GM19043 (cell line): ENCODE measurements at regions not wholly inside any gene's neighbourhood (a gene's known extent, or its start where the extent isn't known, plus 50 kb on each side); places are given as distances from the start of the nearest gene placed in this dataset.

Experiments
- ATAC-seq: cut with Tn5 transposase; IDR thresholded peaks from one replicate; pipeline ENCODE4 v1.9.1; 2021; ENCODE audit warnings: low read depth; ENCODE audit not compliant: unreplicated experiment

- no peak for ATAC-seq
These were observed 1006.5 kb downstream of the DIAPH3 start for GRCh38 chr13:59157181-59157580.

- ATAC-seq: no peak
These were observed 997.6 kb downstream of the DIAPH3 start for GRCh38 chr13:59166174-59166573.

GRCh38 chr13:59172076-59172475, 991.7 kb downstream of the DIAPH3 start:
- no peak for ATAC-seq

- ATAC-seq: no peak
These were observed 987.0 kb downstream of the DIAPH3 start for GRCh38 chr13:59176775-59177174.

- no peak for ATAC-seq
These were observed 985.4 kb downstream of the DIAPH3 start for GRCh38 chr13:59178344-59178743.

- no peak for ATAC-seq
These were observed 981.5 kb downstream of the DIAPH3 start for GRCh38 chr13:59182241-59182640.

- no peak for ATAC-seq
These were observed 966.3 kb downstream of the DIAPH3 start for GRCh38 chr13:59197397-59197796.

GRCh38 chr13:59201841-59202240, 961.9 kb downstream of the DIAPH3 start:
- ATAC-seq: no peak

- ATAC-seq: no peak
These were observed 959.9 kb downstream of the DIAPH3 start for GRCh38 chr13:59203855-59204254.

- ATAC-seq: no peak
These were observed 958.2 kb downstream of the DIAPH3 start for GRCh38 chr13:59205501-59205900.

- no peak for ATAC-seq
These were observed 955.1 kb downstream of the DIAPH3 start for GRCh38 chr13:59208405-59209195.

GRCh38 chr13:59210543-59210942, 953.2 kb downstream of the DIAPH3 start:
- ATAC-seq: no peak

- no peak for ATAC-seq
These were observed 952.1 kb downstream of the DIAPH3 start for GRCh38 chr13:59211606-59212005.

- no peak for ATAC-seq
These were observed 934.3 kb downstream of the DIAPH3 start for GRCh38 chr13:59229401-59229800.

GRCh38 chr13:59229861-59230260, 933.9 kb downstream of the DIAPH3 start:
- ATAC-seq: no peak

- ATAC-seq: no peak
These were observed 933.1 kb downstream of the DIAPH3 start for GRCh38 chr13:59230484-59231264.

GRCh38 chr13:59236309-59236919, 927.3 kb downstream of the DIAPH3 start:
- no peak for ATAC-seq

GRCh38 chr13:59236944-59237343, 926.8 kb downstream of the DIAPH3 start:
- no peak for ATAC-seq

GRCh38 chr13:59247171-59247570, 916.6 kb downstream of the DIAPH3 start:
- ATAC-seq: no peak

- ATAC-seq: no peak
These were observed 913.2 kb downstream of the DIAPH3 start for GRCh38 chr13:59250336-59251189.
